ENCODE measurements at regions not wholly inside any gene's neighbourhood (a gene's known extent, or its start where the extent isn't known, plus 50 kb on each side); places are given as distances from the start of the nearest gene placed in this dataset.
A peak's percentile ranks its signal among the peaks of the same experiment; 100 is the strongest.

DNA sequence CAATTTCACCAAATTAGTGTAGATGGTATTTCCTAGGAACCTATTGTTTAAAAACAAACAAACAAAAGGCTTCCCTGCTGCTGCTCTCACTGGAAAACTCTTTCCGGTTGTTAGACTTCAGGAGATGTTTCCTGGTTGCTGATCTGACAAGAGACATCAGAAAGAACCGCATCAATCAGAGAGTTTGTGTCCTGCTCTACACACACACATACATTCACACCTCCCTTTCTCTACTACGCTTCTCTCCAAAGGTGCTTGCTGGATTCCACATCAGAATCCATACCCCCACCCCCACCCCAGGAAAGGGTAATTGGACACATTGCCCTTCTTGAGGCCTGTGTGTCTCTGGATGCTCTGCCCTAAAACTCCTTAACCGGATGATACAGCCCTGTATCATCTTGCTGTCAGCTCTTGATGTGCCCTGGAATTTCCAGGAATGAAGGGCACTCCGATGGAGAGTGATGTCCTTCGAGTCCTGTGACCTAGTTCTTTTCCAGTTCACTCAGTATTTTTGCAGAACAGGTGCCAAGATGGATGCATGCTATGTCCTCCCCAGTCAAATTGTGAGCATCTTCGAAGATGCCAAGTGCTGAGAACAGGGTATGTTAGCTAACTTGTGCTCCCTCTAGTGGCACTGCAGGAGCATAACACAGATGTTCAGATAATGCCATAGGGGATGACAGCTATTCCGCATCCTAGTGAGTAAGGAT is 113.7 kb upstream of the SLC35F3 start:
- Histone ChIP-seq H3K9me3 (no peaks in the 10 kb centered on the region), H3K36me3 (ENCODE audit: low read depth) (no peaks in the 10 kb centered on the region), H3K4me3 (no peak overlapping the region), H3K4me1 (ENCODE audit: low read depth) (no peaks in the 10 kb centered on the region)
- peak in 1 of 3 donors; percentile 25 for DNase-seq
- intact Hi-C loops (cut with DNase I, micrococcal nuclease) = loop anchor here in 1 of 2 donors (2.0 kb wide), 1 partner anchor 350 kb away; no protein-coding TSS in a partner anchor
- TF ChIP-seq, protein P1, sequence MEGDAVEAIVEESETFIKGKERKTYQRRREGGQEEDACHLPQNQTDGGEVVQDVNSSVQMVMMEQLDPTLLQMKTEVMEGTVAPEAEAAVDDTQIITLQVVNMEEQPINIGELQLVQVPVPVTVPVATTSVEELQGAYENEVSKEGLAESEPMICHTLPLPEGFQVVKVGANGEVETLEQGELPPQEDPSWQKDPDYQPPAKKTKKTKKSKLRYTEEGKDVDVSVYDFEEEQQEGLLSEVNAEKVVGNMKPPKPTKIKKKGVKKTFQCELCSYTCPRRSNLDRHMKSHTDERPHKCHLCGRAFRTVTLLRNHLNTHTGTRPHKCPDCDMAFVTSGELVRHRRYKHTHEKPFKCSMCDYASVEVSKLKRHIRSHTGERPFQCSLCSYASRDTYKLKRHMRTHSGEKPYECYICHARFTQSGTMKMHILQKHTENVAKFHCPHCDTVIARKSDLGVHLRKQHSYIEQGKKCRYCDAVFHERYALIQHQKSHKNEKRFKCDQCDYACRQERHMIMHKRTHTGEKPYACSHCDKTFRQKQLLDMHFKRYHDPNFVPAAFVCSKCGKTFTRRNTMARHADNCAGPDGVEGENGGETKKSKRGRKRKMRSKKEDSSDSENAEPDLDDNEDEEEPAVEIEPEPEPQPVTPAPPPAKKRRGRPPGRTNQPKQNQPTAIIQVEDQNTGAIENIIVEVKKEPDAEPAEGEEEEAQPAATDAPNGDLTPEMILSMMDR (IDR thresholded peaks at IDR 0.05) = peak; percentile 66
- peak; percentile 89 for ATAC-seq

DNA sequence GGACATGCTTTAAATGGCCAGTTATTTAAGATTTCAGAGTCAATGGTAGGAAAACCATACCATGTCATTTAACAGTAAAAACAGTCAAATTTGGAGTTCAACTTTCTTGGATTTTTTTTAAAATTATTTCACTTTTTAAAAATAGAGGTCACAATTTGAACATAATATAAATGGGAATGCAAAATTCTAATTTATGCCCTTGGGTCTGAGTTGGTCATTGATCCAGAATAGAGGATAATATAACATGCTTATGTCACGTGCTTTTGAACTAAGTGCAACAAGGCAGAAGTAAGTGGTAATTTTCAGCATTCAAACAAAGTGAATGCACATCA is 113.1 kb upstream of the SLC35F3 start:
- intact Hi-C loops (cut with DNase I, micrococcal nuclease) = loop anchor here in 1 of 2 donors (2.0 kb wide), 1 partner anchor 351 kb away; no protein-coding TSS in a partner anchor

DNA sequence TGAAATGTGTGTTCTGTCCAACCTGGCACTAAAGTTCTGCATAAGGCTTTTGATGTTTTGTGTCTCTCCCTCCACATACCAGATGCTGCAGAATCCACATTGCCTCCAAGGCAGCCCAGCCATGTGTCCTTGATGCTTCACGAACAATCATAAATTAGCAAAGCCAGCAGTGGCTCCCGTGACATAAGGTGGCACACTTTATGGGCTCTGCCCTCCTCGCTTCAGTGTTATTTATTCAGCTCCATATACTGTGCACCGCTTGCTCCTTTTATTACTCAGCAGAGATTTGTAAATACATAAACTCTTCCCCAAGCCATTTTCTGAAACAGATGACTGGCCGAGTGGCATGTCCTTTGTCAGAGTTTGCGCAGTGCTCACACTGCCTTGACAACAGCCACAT is 112.8 kb upstream of the SLC35F3 start:
- intact Hi-C loops (cut with DNase I, micrococcal nuclease) = loop anchor here in 1 of 2 donors (2.0 kb wide), 1 partner anchor 351 kb away; no protein-coding TSS in a partner anchor
- H3K9me3 ChIP-seq = no peaks in the 10 kb centered on the region
- TF ChIP-seq, protein P1 (IDR thresholded peaks at IDR 0.05) = no peak
- peak; percentile 8 for ATAC-seq
- H3K4me3 ChIP-seq = no peak overlapping the region
- no peaks in the 10 kb centered on the region for H3K36me3 ChIP-seq (ENCODE audit: low read depth)
- H3K4me1 ChIP-seq (ENCODE audit: low read depth) = no peaks in the 10 kb centered on the region
- no peak for DNase-seq

More for the DNA sequence above, 113.1 kb upstream of the SLC35F3 start:
- Histone ChIP-seq H3K4me1 (ENCODE audit: low read depth) (no peaks in the 10 kb centered on the region), H3K9me3 (no peaks in the 10 kb centered on the region), H3K4me3 (no peak overlapping the region), H3K36me3 (ENCODE audit: low read depth) (no peaks in the 10 kb centered on the region)
- DNase-seq = no peak
- TF ChIP-seq, protein P1 (IDR thresholded peaks at IDR 0.05) = no peak
- ATAC-seq = no peak

DNA sequence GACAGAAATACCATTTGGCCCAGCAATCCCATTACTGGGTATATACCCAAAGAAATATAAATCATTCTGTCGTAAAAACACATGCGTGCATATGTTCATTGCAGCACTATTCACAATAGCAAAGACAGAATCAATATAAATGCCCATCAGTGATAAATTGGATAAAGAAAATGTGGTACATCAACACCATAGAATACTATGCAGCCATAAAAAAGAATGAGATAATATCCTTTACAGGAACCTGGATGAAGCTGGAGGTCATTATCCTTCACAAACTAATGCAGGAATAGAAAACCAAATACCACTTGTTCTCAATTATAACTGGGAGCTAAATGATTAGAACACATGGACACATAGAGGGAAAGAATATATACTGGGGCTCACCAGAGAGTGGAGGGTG is 109.6 kb upstream of the SLC35F3 start:
- TF ChIP-seq, protein P1 (IDR thresholded peaks at IDR 0.05) = no peak
- Histone ChIP-seq H3K4me3 (no peak overlapping the region), H3K4me1 (ENCODE audit: low read depth) (no peaks in the 10 kb centered on the region), H3K36me3 (ENCODE audit: low read depth) (no peaks in the 10 kb centered on the region), H3K9me3 (no peaks in the 10 kb centered on the region)
- ATAC-seq (no peak), DNase-seq (no peak)
- intact Hi-C loops (cut with DNase I, micrococcal nuclease) = no loop called here

DNA sequence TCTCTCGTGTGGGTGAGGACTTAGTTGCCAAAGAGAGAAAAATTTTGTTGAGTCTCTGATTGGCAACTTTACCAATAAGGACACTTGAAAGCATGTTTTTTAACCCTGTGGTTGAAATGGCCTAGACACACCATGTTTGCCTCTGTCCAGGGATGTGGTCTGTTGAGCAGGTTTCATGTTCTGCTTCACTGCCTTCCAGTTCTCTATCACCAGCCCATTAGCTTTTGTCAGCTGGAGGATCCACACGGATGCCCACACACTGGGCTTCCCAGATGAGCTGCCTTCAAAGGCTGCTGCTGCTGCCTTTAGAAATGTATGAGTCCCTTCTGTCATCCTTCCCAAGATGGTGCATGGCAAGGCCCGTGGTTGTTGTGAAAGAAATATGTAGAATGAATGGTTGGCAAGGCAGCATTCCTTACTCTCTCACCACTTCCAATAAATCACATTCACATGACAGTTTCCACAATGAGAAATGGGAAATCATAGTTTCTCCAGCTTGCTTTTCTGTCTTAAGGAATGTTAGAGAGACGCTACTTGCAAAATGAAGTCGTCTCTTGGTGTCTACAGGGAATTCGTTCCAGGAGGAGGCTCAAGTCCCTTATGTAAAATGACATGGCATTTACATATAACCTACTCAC is 108.2 kb upstream of the SLC35F3 start:
- ATAC-seq (no peak), DNase-seq (no peak)
- intact Hi-C loops (cut with DNase I, micrococcal nuclease) = no loop called here
- Histone ChIP-seq H3K4me1 (ENCODE audit: low read depth) (no peaks in the 10 kb centered on the region), H3K4me3 (no peak overlapping the region), H3K9me3 (no peaks in the 10 kb centered on the region), H3K36me3 (ENCODE audit: low read depth) (no peaks in the 10 kb centered on the region)
- TF ChIP-seq, protein P1 (IDR thresholded peaks at IDR 0.05) = no peak
